ENCODE measurements at regions not wholly inside any gene's neighbourhood (a gene's known extent, or its start where the extent isn't known, plus 50 kb on each side); places are given as distances from the start of the nearest gene placed in this dataset.
A peak's percentile ranks its signal among the peaks of the same experiment; 100 is the strongest.
"Not testable (repeated sequence)": the region's sequence is repeated elsewhere in the genome, so short reads cannot be mapped to it uniquely, and the experiment has no call there.

DNA sequence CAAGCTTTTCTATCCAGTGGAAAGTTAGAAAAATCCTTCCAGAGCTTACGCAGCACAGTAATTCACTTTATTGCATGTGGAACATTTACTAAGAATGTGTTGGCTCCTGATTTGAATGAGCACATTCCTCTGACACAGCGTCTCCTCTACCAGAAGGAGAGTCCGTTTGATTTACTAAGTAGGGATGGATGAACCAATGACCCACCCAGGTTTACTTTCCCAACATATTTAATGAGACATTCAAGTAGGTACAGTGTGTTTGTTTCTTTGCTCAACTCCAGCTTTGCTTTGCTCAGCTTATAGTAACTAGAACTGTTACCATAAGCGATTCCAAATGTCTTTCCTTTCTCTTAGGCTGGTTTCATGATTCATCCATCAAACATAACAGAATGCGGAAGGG lies 161.7 kb downstream of the SMARCA1 start:
- Mint-ChIP-seq H3K4me3 (no peak overlapping the region), H3K27me3 (peaks cover 0 to 4% of the 10 kb centered on the region in 2 donors), H3K9me3 (no peaks in the 10 kb centered on the region), H3K4me1 (ENCODE audit: low read depth in 2 of 2) (peaks cover 0 to 3% of the 10 kb centered on the region in 2 donors), H3K36me3 (no peaks in the 10 kb centered on the region), H3K27ac (no peak overlapping the region)
- ATAC-seq = no peak
- no peak for DNase-seq (ENCODE audit: low spot score)

GRCh38 chrX:129360175-129360574 lies 163.1 kb downstream of the SMARCA1 start:
- ATAC-seq = no peak
- H3K27me3 Mint-ChIP-seq = peaks cover 0 to 10% of the 10 kb centered on the region in 2 donors

GRCh38 chrX:129359269-129359668 lies 164.0 kb downstream of the SMARCA1 start:
- ATAC-seq (peak in 1 of 2 donors; percentile 32), DNase-seq (ENCODE audit: low spot score) (no peak)
- Mint-ChIP-seq H3K27me3 (peaks cover 0 to 12% of the 10 kb centered on the region in 2 donors), H3K27ac (no peak overlapping the region), H3K9me3 (no peaks in the 10 kb centered on the region), H3K4me1 (ENCODE audit: low read depth in 2 of 2) (peaks cover 0 to 3% of the 10 kb centered on the region in 2 donors), H3K36me3 (no peaks in the 10 kb centered on the region), H3K4me3 (no peak overlapping the region)

More at GRCh38 chrX:129360175-129360574, 163.1 kb downstream of the SMARCA1 start:
- Mint-ChIP-seq H3K9me3 (no peaks in the 10 kb centered on the region), H3K27ac (no peak overlapping the region), H3K4me1 (ENCODE audit: low read depth in 2 of 2) (peaks cover 0 to 3% of the 10 kb centered on the region in 2 donors), H3K4me3 (no peak overlapping the region), H3K36me3 (no peaks in the 10 kb centered on the region)
- no peak for DNase-seq (ENCODE audit: low spot score)

GRCh38 chrX:129357428-129357827 lies 165.9 kb downstream of the SMARCA1 start:
- DNase-seq (ENCODE audit: low spot score); H3K4me3 Mint-ChIP-seq; H3K4me1 Mint-ChIP-seq (ENCODE audit: low read depth in 2 of 2); H3K9me3 Mint-ChIP-seq; H3K36me3 Mint-ChIP-seq; ATAC-seq; H3K27ac Mint-ChIP-seq: not testable (repeated sequence)
- peaks cover 0 to 16% of the 10 kb centered on the region in 2 donors for H3K27me3 Mint-ChIP-seq

GRCh38 chrX:129347291-129347690 lies 176.0 kb downstream of the SMARCA1 start:
- no peak overlapping the region for H3K4me3 Mint-ChIP-seq
- H3K4me1 Mint-ChIP-seq (ENCODE audit: low read depth in 2 of 2) = no peaks in the 10 kb centered on the region
- no peak for DNase-seq (ENCODE audit: low spot score)
- peak in 1 of 2 donors; percentile 28 for ATAC-seq
- no peak overlapping the region for H3K27ac Mint-ChIP-seq
- no peaks in the 10 kb centered on the region for H3K9me3 Mint-ChIP-seq
- peaks cover 7% of the 10 kb centered on the region for H3K36me3 Mint-ChIP-seq
- peaks cover 0 to 9% of the 10 kb centered on the region in 2 donors for H3K27me3 Mint-ChIP-seq

- DNase-seq (ENCODE audit: low spot score) (no peak), ATAC-seq (no peak)
- Mint-ChIP-seq H3K4me3 (no peak overlapping the region), H3K9me3 (no peaks in the 10 kb centered on the region), H3K27me3 (peaks cover 0 to 9% of the 10 kb centered on the region in 2 donors), H3K36me3 (peaks cover 7% of the 10 kb centered on the region), H3K27ac (no peak overlapping the region), H3K4me1 (ENCODE audit: low read depth in 2 of 2) (no peaks in the 10 kb centered on the region)
These were observed 176.7 kb downstream of the SMARCA1 start for GRCh38 chrX:129346574-129346973.

GRCh38 chrX:129337264-129337663 lies 186.0 kb downstream of the SMARCA1 start:
- not testable (repeated sequence) for H3K4me3 Mint-ChIP-seq; H3K9me3 Mint-ChIP-seq; H3K4me1 Mint-ChIP-seq (ENCODE audit: low read depth in 2 of 2); H3K36me3 Mint-ChIP-seq; ATAC-seq; H3K27me3 Mint-ChIP-seq; DNase-seq (ENCODE audit: low spot score); H3K27ac Mint-ChIP-seq

DNA sequence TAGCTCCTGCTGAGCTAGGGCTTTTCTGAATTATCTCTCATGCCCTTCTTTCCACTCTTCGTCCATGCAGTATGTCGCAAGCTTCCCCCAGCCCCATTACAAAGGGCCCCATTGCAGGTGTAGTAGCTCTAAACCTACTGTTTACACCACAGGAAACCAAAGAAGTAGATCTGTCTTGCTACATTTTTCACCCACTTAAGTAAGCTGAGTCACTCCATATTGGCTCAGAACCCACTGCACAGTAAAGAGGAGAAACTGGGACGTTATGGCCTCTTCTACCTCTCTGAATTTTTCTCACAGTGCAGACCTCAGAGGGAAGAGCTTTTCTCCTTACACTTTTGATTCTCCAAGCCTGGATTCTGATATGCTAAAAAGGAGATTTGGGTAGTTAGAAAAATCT lies 200.2 kb downstream of the SMARCA1 start:
- H3K9me3 Mint-ChIP-seq = no peaks in the 10 kb centered on the region
- H3K4me1 Mint-ChIP-seq (ENCODE audit: low read depth in 2 of 2) = no peaks in the 10 kb centered on the region
- no peak overlapping the region for H3K4me3 Mint-ChIP-seq
- ATAC-seq (no peak), DNase-seq (ENCODE audit: low spot score) (no peak)
- no peaks in the 10 kb centered on the region for H3K36me3 Mint-ChIP-seq
- peaks cover 0 to 12% of the 10 kb centered on the region in 2 donors for H3K27me3 Mint-ChIP-seq
- H3K27ac Mint-ChIP-seq = no peak overlapping the region

DNA sequence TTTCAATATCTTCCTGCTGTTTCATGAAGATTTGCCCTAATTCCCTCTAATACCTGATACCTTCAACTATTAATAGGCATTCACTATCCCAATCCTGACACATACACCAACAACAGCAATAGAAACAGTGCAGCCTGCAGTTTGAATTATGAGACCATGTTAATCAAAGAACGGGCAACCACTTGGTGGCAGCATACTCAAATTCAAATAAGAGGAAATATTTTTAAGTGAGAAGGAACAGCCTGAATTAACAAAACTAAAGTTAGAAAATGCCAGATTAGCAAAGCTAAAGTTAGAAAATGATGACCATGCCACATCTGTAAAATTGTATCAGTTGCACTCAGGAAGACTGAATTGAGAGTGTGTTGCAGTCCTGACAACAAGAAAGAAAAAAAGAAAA lies 204.9 kb downstream of the SMARCA1 start:
- no peaks in the 10 kb centered on the region for H3K4me1 Mint-ChIP-seq (ENCODE audit: low read depth in 2 of 2)
- no peaks in the 10 kb centered on the region for H3K9me3 Mint-ChIP-seq
- peaks cover 0 to 29% of the 10 kb centered on the region in 2 donors for H3K27me3 Mint-ChIP-seq
- H3K36me3 Mint-ChIP-seq = no peaks in the 10 kb centered on the region
- H3K27ac Mint-ChIP-seq = no peak overlapping the region
- ATAC-seq = no peak
- no peak overlapping the region for H3K4me3 Mint-ChIP-seq
- DNase-seq (ENCODE audit: low spot score) = no peak

DNA sequence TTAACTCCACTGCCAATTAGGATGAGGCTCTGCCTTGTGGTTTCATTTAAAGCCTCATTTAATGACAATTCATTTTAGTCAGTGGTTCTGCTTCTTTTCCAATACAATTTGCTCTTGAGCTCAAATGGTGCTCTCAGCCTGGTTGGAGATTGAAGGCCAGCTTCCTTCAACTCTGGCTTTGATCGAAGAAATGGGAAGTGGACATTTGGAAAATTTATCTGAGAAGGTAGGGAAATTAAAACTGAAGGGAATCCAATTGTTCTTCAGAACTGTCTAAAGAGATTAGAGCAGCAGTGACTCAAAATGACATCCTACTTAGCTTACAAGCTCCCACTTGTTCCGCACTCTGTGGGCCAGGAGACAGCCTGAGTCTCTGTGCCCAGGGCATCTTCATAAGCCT lies 206.8 kb downstream of the SMARCA1 start:
- Mint-ChIP-seq H3K4me3 (no peak overlapping the region), H3K27me3 (peaks cover 0 to 29% of the 10 kb centered on the region in 2 donors), H3K4me1 (ENCODE audit: low read depth in 2 of 2) (no peaks in the 10 kb centered on the region), H3K36me3 (no peaks in the 10 kb centered on the region), H3K27ac (no peak overlapping the region), H3K9me3 (no peaks in the 10 kb centered on the region)
- DNase-seq (ENCODE audit: low spot score) (no peak), ATAC-seq (no peak)

DNA sequence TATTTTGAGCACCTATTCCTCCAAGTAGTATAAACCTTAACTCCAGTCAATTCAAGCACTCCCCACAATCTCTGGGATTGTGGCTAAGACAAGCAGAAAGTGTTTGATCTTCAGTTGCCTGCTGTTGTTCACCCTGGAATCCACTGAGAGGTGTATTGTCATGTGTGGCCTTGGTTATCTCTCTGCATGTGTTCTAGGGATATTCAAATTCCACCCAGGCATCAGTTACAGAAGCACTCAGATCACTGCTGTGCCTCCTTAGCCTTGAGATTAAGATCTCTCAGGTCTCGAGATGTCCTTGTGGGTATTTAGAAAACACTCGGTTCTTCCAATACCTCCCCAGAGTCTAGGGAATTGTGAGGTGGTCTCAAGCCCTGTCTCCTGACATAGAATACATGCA lies 213.3 kb downstream of the SMARCA1 start:
- Mint-ChIP-seq H3K9me3 (no peaks in the 10 kb centered on the region), H3K4me1 (ENCODE audit: low read depth in 2 of 2) (no peaks in the 10 kb centered on the region), H3K27me3 (peaks cover 0 to 20% of the 10 kb centered on the region in 2 donors), H3K36me3 (no peaks in the 10 kb centered on the region), H3K4me3 (no peak overlapping the region), H3K27ac (no peak overlapping the region)
- ATAC-seq = no peak
- DNase-seq (ENCODE audit: low spot score) = no peak

DNA sequence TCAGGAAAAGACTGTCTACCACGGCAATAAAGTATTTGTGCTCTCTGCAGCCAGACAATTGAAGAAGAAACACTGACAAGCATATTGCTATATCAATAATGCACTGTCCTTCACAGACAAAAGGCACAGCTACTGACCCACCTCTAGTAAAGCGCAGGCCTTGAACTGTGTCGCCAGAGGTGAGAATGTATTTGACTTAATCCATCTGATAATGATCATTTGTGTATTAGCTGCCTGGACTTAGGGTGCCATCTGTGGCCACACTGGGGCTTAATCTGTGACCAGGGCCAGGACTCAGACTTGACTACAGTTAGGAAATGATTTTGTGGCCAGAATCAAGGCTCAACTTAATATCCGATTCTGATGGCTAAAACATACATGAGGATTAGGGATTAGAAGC lies 260.4 kb downstream of the SMARCA1 start:
- H3K36me3 Mint-ChIP-seq = no peaks in the 10 kb centered on the region
- H3K27me3 Mint-ChIP-seq = peaks cover 8 to 14% of the 10 kb centered on the region in 2 donors
- no peak overlapping the region for H3K4me3 Mint-ChIP-seq
- no peak for ATAC-seq
- H3K27ac Mint-ChIP-seq = no peak overlapping the region
- H3K9me3 Mint-ChIP-seq = no peaks in the 10 kb centered on the region
- H3K4me1 Mint-ChIP-seq (ENCODE audit: low read depth in 2 of 2) = no peaks in the 10 kb centered on the region
- DNase-seq (ENCODE audit: low spot score) = no peak

- ATAC-seq; H3K4me3 Mint-ChIP-seq; DNase-seq (ENCODE audit: low spot score); H3K4me1 Mint-ChIP-seq (ENCODE audit: low read depth in 2 of 2); H3K27ac Mint-ChIP-seq; H3K9me3 Mint-ChIP-seq; H3K36me3 Mint-ChIP-seq: not testable (repeated sequence)
- H3K27me3 Mint-ChIP-seq = peaks cover 8 to 27% of the 10 kb centered on the region in 2 donors
These were observed 267.8 kb downstream of the SMARCA1 start for GRCh38 chrX:129255516-129255915.

GRCh38 chrX:129249563-129249962 lies 273.7 kb downstream of the SMARCA1 start:
- Mint-ChIP-seq H3K27me3 (peaks cover 0 to 11% of the 10 kb centered on the region in 2 donors), H3K36me3 (no peaks in the 10 kb centered on the region)

GRCh38 chrX:129247642-129248041 lies 275.6 kb downstream of the SMARCA1 start:
- Mint-ChIP-seq H3K4me3 (no peak overlapping the region), H3K9me3 (peaks cover 5% of the 10 kb centered on the region), H3K27ac (no peak overlapping the region), H3K36me3 (no peaks in the 10 kb centered on the region), H3K4me1 (ENCODE audit: low read depth in 2 of 2) (no peaks in the 10 kb centered on the region), H3K27me3 (peaks cover 0 to 8% of the 10 kb centered on the region in 2 donors)
- DNase-seq (ENCODE audit: low spot score) (no peak), ATAC-seq (no peak)

More at GRCh38 chrX:129249563-129249962, 273.7 kb downstream of the SMARCA1 start:
- no peaks in the 10 kb centered on the region for H3K9me3 Mint-ChIP-seq
- ATAC-seq = no peak
- H3K4me1 Mint-ChIP-seq (ENCODE audit: low read depth in 2 of 2) = no peaks in the 10 kb centered on the region
- no peak overlapping the region for H3K4me3 Mint-ChIP-seq
- no peak for DNase-seq (ENCODE audit: low spot score)
- H3K27ac Mint-ChIP-seq = no peak overlapping the region

Measured in natural killer cell treated with Interleukin-12 subunit alpha and Interleukin-12 subunit beta and Interleukin-15 and Interleukin-18, amount 100 ng/mL, for 72 hours (primary cell).